Kidney tubule cell (primary cell): ENCODE measurements at regions not wholly inside any gene's neighbourhood (a gene's known extent, or its start where the extent isn't known, plus 50 kb on each side); places are given as distances from the start of the nearest gene placed in this dataset.

Source experiments
- DNase-seq: peaks from one replicate; pipeline ENCODE4 v3.0.0-alpha.2; 2018; ENCODE audit warnings: low spot score

GRCh38 chr20:19077370-19078220, 134.8 kb upstream of the SLC24A3 start:
- DNase-seq: no peak

DNA sequence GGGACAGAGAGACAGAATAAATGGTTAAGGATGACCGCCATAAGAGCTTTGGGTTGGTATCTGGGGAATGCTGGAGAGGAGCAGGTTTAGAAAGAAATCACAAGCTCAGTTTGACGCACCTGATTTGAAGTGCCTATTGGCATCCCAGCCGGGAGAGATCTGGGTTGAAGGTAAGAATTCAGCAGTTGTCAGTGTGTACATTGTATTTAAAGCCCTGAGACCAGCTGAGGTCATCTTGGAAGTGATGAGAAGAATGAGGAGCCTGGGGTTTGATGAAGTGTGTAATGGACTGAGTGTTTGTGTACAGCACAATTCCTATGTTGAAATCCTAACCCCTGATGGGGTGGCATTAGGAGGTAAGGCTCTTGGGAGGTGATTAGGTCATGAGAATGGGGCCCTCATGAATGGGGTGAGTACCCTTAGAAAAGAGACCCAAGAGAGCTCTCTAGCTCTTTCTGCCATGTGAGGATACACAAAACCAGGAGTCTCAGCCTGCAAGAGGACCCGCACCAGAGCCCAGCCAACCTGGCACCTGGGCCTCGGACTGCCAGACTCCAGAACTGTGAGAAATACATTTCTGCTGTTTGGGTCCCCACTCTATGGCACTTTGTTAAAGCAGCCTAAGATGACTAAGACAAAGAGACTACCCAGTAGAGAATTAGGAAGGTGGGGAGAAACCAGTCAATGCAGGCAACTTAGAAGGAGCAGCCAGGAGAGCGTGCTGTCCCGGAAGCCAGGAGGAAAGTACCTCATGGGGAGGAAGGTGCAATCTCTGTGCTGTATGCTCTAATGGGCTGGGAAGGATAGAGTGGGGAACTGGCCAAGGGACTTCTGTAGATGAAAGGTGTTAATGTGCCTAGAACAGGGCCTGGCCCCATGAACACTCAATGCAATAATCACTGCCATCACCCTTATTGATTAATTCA, 133.7 kb upstream of the SLC24A3 start:
- DNase-seq: no peak

DNA sequence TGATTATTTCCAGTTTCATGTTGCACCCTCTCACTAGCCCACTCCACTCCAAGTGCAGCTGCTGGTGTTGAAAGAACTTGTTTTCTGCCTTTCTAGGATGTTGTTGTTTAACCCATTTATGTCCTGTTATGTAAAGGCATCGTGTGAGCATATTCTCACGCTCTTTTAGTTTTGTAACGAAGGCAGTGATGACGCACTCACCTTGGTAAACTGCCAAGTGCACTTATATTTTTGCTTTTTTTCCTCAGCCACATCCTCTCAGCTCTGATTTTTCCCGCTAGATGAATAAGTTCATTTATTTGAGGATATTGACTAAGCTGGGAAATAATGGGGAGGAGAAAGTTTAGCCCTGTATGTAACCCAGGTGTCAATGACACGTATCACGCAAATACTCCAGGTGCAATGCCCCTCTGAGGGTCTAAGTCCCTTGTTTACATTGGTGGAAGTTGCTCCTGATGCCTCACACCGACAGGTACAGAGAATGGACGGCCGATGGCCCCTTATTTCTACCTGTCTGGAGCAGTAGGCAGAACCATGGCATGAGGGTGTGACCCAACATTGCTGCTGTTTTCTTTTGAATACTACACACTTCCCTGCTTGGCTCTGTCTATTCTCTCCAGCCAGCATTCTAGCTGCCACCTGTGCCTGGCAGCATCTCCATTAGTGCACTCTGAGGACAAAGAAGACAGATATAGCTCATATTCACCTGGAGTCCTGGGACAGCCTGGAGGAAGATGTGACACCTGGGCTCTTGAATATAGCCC, 132.7 kb upstream of the SLC24A3 start:
- no peak for DNase-seq

DNA sequence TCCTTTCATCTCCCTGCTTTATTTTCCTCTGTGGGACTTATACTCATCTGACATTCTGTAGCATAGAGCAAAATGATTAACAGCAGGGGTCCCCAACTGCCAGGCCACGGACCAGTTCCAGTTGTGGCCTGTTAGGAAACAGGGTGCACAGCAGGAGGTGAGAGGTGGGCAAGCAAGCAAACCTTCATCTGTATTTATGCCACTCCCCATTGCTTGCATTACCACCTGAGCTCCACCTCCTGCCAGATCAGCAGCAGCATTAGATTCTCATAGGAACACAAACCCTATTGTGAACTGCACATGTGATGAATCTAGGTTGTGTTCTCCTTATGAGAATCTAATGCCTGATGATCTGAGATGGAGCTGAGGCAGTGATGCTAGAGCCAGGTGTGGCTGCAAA, 130.5 kb upstream of the SLC24A3 start:
- DNase-seq: no peak

GRCh38 chr20:19083136-19083621, 129.3 kb upstream of the SLC24A3 start:
- no peak for DNase-seq

DNA sequence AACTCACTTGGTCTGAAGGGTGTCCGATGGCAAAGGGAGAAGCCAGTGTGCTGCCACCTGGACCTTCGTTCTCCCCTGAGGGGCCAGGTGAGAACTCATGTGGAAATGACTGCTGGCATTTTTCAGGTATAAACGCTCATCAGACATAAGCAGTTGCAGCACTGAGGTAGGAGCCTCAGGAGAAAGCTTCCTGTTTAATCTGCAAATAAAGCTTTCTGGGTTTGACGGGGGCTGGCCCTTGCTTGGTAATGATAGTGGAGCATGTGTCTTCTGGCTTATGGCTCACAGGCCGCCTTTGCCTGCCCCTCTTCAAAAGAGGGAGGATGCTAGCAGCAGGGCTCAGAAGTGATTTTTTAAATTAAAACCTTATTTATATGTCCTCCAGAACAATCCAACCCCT, 122.1 kb upstream of the SLC24A3 start:
- DNase-seq: no peak

GRCh38 chr20:19094959-19095541, 117.4 kb upstream of the SLC24A3 start:
- peak; percentile 37 for DNase-seq

GRCh38 chr20:19095762-19096161, 116.7 kb upstream of the SLC24A3 start:
- DNase-seq: no peak

DNA sequence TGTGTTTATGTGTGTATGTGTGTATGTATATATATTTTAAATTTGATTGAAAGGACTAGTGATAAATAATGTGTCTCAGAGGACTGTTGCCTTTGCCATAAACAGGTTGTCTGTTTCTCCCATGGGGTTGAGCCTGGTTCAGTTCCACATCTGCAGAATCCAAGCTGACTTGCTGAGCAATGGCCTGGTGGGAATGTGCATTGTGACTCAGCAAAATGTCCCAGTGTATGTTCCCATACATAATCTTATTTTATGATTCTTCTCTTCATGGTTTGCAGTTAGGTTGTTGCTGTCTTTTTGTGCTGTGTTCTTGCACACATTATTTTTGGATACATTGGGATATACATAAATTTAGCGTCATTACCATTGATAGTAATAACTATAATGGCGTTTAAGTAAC, 115.6 kb upstream of the SLC24A3 start:
- no peak for DNase-seq

DNA sequence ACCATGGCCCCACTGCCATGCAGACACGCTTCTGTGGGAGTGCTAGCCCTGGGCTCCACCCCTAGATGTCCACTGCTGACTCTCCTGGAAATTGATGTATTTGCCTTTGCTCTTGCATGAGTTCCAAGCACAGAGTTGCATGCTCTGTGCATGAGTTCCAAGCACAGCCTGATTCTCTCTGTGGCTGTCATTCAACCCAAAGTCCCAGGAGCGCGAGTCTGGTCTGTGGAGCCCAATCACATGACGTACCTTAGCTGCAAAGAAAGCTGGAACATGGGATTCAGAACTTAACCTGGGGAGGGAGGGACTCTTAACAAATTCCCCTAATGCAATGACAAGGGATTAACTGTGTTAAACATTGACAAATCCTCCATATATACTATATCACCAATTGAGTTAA, 114.3 kb upstream of the SLC24A3 start:
- DNase-seq: no peak

DNA sequence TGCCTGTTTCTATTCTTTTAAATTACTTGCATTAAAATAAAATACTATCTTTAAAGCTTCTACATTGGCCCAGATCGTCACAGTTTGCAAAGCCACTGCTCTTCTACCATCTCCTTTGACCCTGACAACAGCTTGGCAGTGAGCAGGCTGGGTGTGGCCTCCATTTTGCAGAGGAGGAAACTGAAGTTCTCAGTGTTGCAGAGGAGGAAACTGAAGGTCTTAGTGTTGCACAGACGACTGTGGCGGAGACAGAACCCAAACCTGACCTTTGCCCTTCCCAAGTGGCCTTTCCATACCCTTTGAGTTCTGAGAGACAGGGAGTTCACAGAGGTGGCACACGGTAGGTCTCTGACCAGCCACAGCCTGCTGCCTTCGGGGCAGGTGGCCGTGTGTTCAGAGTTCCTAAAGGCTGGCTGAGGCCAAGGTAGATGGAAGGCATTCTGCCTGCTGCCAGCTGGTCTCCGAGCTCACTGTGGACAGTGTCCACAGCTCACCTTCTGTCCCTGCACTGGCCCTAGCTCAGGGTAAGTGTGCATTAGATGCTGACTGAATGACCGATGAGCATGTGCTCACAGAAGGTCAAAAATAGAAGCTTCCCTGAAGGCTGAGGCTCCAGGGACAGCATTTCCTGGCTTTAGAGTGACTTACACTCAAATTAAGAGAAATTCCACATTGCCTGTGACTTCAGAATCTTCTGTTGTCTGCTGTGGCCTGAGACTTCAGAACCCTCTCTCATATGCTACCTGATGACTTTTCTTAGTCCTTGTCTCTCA, 113.5 kb upstream of the SLC24A3 start:
- DNase-seq: no peak

- no peak for DNase-seq
These were observed 112.6 kb upstream of the SLC24A3 start for GRCh38 chr20:19099596-19100545.

- no peak for DNase-seq
These were observed 111.5 kb upstream of the SLC24A3 start for GRCh38 chr20:19100975-19101374.

- DNase-seq: no peak
These were observed 108.3 kb upstream of the SLC24A3 start for GRCh38 chr20:19104186-19104585.

DNA sequence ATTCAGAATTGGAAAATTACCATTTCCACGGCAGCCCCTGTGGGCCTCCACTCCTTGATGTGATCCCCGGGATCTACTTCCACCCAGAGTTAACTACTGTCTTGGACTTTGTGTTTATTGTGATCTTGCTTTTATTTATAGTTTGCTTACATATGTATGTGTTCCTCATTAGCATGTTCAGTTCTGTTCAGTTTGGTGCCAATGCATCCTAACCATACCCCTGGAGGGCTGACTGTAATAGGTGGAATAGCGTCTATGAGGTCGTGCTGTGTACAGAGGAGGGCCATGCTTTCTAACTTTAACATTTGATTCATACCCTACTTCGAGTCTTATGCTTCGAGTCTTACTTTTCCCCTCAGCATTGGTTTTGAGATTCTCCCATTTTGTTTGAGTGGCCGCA, 104.3 kb upstream of the SLC24A3 start:
- DNase-seq: no peak

- no peak for DNase-seq
These were observed 102.2 kb upstream of the SLC24A3 start for GRCh38 chr20:19110285-19110684.

DNA sequence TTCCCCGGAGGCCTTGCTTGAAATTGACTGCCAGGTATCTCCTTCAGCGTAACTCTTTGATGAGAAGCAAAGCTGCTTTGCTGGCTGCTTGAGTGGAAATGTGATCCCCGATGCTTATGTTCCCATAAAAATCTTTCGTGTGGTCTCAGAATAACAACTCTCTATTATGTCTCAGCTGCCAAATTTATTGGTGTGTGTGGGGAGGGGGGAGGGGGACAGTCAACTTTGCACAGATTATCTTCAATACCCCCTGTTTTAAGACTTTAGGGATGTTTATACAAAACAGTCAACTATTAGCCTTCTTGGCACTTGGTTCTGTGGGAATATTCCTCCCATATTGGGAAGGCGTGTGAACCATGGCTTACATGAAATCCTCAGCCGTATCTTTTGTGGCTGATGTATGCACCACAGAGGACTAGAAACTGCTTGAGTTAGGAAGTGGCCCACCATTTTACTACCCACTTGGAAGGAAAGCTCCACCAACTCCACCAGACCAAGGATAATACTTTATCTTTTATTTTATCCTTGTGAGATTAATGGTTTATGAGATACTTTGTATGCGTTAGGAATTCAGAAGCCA, 101.5 kb upstream of the SLC24A3 start:
- no peak for DNase-seq

- no peak for DNase-seq
These were observed 99.6 kb upstream of the SLC24A3 start for GRCh38 chr20:19112828-19113227.

GRCh38 chr20:19113343-19113930, 99.0 kb upstream of the SLC24A3 start:
- DNase-seq: no peak
